Activated naive CD4-positive, alpha-beta T cell treated with anti-CD3 and anti-CD28 coated beads, Interleukin-2, amount 50 U/mL, for 24 hours (primary cell): ENCODE measurements at regions not wholly inside any gene's neighbourhood (a gene's known extent, or its start where the extent isn't known, plus 50 kb on each side); places are given as distances from the start of the nearest gene placed in this dataset.
"Not testable (repeated sequence)": the region's sequence is repeated elsewhere in the genome, so short reads cannot be mapped to it uniquely, and the experiment has no call there.

ENCODE experiments used
- H3K27ac Mint-ChIP-seq: one replicate; pipeline ENCODE4 v1.8.0; 2021; ENCODE audit warnings: mild to moderate bottlenecking, mixed read lengths
- H3K27me3 Mint-ChIP-seq: one replicate; pipeline ENCODE4 v1.8.0; 2021; ENCODE audit warnings: mixed read lengths
- H3K36me3 Mint-ChIP-seq: one replicate; pipeline ENCODE4 v1.8.0; 2021; ENCODE audit warnings: mixed read lengths
- H3K4me1 Mint-ChIP-seq: one replicate; pipeline ENCODE4 v1.8.0; 2021; ENCODE audit warnings: mixed read lengths
- H3K4me3 Mint-ChIP-seq: one replicate; pipeline ENCODE4 v1.8.0; 2021; ENCODE audit warnings: mild to moderate bottlenecking, mixed read lengths
- H3K9me3 Mint-ChIP-seq: one replicate; pipeline ENCODE4 v1.8.0; 2021; ENCODE audit warnings: mixed read lengths

DNA sequence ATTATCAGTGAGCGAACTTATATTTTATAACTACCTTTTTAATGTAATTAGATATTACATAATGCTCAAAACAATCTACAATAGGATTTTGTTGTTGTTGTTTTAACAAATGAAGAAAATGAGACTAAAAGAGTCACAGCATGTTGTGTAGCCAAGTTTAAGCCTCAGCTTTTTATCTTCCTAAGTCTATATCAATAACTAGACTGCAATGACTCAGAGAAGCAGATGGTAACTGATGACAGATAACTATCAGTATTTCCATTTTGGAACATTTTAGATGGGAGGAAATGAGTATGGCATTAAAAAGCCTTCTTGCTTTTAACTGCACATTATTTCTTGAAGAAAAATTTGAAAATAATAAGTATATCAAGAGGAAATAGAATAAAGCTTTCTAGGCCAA lies 825.2 kb downstream of the SLITRK1 start:
- no peaks in the 10 kb centered on the region for H3K27me3 Mint-ChIP-seq

DNA sequence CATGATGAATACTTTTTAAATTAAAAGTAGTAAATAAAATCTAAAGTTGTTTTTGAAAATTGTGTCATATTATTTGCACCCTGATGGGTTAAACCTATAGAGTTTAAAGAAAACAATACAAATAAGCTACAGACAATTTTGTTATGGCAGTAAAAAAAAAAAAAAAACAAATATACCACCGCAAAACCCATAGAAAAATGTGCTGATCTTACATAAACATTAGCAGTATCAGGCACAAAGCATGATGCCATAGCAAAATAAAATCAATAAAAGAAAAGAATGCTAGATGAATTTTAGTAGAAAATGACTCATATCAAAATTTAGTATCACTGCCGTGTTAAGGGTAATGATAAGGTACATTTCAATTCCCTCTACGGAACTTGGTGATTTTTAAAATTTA lies 826.0 kb downstream of the SLITRK1 start:
- Mint-ChIP-seq H3K4me1 (no peaks in the 10 kb centered on the region), H3K4me3 (no peak overlapping the region), H3K36me3 (no peaks in the 10 kb centered on the region), H3K27ac (no peak overlapping the region), H3K27me3 (no peaks in the 10 kb centered on the region), H3K9me3 (peaks cover 5% of the 10 kb centered on the region)

More for the DNA sequence above, 825.2 kb downstream of the SLITRK1 start:
- Mint-ChIP-seq H3K27ac (no peak overlapping the region), H3K9me3 (peaks cover 5% of the 10 kb centered on the region), H3K4me3 (no peak overlapping the region), H3K36me3 (no peaks in the 10 kb centered on the region), H3K4me1 (no peaks in the 10 kb centered on the region)

DNA sequence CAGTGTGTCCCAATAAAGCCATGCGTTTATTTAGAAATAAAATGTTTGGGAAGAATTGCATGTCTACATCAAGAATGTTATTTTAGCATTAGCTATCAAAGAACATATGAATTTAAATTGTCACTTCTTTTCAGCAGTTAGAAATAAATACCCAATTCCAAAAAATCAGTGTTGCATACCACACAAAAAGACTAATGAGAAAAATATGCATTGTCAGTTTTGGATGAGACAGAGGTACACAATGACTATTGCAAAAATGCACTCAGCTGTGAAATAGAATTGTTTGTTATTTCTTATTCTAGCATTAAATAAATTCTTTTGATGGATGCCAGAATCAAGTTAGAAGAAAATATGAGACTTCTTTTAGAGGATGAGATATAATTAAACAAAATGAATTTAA lies 833.9 kb downstream of the SLITRK1 start:
- Mint-ChIP-seq H3K27ac (no peak overlapping the region), H3K9me3 (no peaks in the 10 kb centered on the region), H3K4me1 (no peaks in the 10 kb centered on the region), H3K27me3 (no peaks in the 10 kb centered on the region), H3K36me3 (no peaks in the 10 kb centered on the region), H3K4me3 (no peak overlapping the region)

DNA sequence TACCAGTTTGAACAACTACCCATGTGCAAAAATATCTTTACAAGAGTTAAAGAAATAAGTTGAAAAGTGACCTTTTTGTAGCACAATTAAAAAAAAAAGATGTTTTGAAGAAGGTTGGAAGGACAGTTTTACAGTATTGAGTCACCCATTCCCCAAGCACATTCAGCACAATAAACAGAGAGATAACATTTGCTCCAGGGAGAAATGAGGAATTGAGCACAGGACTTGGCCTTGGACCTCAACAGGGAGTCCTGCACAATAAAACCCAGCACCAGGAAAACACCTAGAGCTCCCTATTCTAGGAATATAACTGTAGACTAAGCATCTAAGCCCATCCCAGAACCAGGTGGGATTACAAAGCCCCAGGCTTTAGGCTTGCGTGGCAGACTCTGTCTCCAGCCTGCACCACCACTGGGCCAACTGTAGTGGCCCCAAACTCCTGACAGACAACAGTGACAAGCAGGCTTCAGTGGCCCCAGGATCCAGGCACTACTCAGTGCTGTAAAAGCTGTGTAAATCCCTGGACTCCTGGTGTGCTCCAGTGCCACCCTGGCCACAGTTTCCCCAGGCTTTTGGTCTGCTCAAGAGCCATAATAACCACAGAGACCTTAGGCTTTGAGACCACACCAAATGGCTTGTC lies 857.2 kb downstream of the SLITRK1 start:
- no peak overlapping the region for H3K27ac Mint-ChIP-seq
- H3K4me3 Mint-ChIP-seq = no peak overlapping the region
- peaks cover 23% of the 10 kb centered on the region for H3K9me3 Mint-ChIP-seq
- H3K4me1 Mint-ChIP-seq = no peaks in the 10 kb centered on the region
- H3K36me3 Mint-ChIP-seq = no peaks in the 10 kb centered on the region
- no peaks in the 10 kb centered on the region for H3K27me3 Mint-ChIP-seq

DNA sequence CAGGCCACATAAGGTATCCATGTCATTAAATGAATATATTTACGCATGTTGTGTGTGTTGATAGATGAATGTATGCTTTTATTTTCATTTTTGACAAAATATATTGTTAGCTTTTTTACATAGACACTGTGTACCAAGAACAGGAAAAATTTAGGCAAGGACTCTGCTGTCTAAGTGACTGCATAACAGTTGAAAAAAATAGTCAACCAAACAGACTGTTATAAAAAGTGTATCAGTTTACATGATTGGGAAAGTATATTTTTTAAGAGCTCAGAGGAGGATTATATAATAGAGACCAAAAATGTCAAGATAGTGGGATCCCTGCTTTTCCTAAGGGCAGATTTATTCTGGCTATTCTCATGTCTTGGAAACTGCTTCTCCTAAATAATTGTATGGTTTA lies 858.0 kb downstream of the SLITRK1 start:
- H3K27me3 Mint-ChIP-seq = no peaks in the 10 kb centered on the region
- no peaks in the 10 kb centered on the region for H3K36me3 Mint-ChIP-seq
- peaks cover 28% of the 10 kb centered on the region for H3K9me3 Mint-ChIP-seq
- H3K4me1 Mint-ChIP-seq = no peaks in the 10 kb centered on the region
- no peak overlapping the region for H3K27ac Mint-ChIP-seq
- H3K4me3 Mint-ChIP-seq = no peak overlapping the region

DNA sequence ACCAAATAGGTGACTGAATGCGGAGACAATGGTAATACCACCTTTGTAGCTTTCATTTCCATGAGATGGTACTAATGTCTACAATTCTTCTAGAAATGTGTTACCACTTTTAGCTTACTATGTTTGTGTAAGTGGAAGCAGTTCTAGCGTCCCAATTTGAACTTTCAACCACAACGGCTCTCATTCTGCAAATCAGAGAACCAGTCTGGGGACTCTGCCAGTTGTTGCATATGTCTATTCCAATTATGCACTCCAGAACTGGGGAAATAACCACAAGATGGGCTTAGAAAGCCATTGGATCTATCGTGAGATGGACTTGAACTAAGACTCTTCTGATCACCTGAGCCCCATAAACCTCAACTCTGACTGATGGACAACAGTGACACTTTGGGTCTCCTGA lies 862.3 kb downstream of the SLITRK1 start:
- Mint-ChIP-seq H3K27me3 (no peaks in the 10 kb centered on the region), H3K9me3 (peaks cover 16% of the 10 kb centered on the region), H3K4me3 (no peak overlapping the region), H3K27ac (no peak overlapping the region), H3K36me3 (peaks cover 2% of the 10 kb centered on the region), H3K4me1 (no peaks in the 10 kb centered on the region)

DNA sequence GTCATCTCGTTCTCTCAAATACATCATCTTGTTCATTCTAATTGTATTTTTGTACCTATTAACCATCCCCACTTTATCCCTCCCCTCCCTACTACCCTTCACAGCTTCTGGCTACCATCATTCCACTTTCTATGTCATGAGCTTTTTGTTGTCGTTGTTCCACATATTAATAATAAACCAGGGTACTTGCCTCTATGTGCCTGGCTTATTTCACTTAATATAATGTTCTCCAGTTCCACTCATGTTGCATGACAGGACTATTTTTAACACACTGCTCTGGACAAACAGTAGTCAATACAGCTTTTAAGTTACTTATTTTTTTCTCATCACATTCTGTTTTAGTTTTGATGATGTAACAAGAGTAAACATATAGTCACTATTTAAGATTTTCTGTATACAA lies 872.3 kb downstream of the SLITRK1 start:
- H3K27ac Mint-ChIP-seq = peak overlapping the region; percentile 51
- peaks cover 7% of the 10 kb centered on the region for H3K9me3 Mint-ChIP-seq
- H3K36me3 Mint-ChIP-seq = no peaks in the 10 kb centered on the region
- H3K4me3 Mint-ChIP-seq = no peak overlapping the region
- no peaks in the 10 kb centered on the region for H3K4me1 Mint-ChIP-seq
- no peaks in the 10 kb centered on the region for H3K27me3 Mint-ChIP-seq

DNA sequence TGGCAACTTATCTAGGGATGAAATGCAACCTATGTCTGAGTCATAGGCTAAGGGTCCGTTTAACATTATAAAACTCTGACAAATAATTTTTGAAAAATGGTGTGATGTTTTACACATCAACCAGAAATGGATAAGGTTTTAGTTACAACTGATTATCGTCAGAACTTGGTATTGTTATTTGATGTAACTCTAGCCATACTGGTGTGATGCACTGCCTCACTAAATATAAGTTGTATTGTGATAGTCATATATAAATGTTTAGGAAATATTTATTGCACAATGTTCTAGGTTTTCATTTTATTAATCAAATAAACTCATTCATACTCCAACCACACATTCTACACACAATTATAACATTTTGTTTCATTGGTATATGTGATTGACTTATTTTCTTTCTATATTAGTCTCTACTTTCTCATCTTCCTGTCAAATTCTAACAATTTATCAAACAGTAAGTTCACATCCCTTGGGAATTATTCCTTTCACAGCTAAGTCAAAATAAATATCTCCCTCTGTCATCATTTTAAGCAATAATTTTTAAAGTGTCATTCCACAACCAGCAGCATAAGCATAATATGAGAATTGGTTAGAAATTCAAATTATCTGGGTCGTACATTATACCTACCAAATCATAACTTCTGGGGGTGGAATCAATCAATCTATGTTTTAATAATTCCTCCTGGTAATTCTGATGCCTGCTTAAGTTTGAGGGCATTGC lies 873.9 kb downstream of the SLITRK1 start:
- no peak overlapping the region for H3K4me3 Mint-ChIP-seq
- H3K9me3 Mint-ChIP-seq = peaks cover 7% of the 10 kb centered on the region
- H3K36me3 Mint-ChIP-seq = no peaks in the 10 kb centered on the region
- no peaks in the 10 kb centered on the region for H3K27me3 Mint-ChIP-seq
- no peak overlapping the region for H3K27ac Mint-ChIP-seq
- H3K4me1 Mint-ChIP-seq = no peaks in the 10 kb centered on the region

DNA sequence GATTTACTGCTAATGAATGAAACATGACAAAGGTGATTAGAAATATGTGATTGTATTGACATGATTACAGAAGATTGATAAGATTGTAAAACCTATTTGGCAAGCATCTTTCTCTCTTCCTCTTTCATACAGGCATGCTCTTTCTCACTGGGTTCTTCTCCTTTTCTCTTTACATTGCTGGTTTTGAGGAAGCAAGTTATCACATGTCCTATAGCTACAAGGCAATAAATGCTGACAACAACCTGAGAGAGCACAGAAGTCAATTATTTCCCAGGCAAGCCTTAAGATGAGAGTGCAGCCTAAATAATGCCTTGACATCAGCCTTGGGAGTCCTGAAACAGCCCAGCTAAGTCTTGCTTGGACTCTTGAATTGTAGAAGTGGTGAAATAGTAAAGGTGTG lies 875.0 kb downstream of the SLITRK1 start:
- H3K27ac Mint-ChIP-seq = no peak overlapping the region
- H3K27me3 Mint-ChIP-seq = no peaks in the 10 kb centered on the region
- H3K4me3 Mint-ChIP-seq = no peak overlapping the region
- peaks cover 7% of the 10 kb centered on the region for H3K9me3 Mint-ChIP-seq
- no peaks in the 10 kb centered on the region for H3K4me1 Mint-ChIP-seq
- no peaks in the 10 kb centered on the region for H3K36me3 Mint-ChIP-seq

DNA sequence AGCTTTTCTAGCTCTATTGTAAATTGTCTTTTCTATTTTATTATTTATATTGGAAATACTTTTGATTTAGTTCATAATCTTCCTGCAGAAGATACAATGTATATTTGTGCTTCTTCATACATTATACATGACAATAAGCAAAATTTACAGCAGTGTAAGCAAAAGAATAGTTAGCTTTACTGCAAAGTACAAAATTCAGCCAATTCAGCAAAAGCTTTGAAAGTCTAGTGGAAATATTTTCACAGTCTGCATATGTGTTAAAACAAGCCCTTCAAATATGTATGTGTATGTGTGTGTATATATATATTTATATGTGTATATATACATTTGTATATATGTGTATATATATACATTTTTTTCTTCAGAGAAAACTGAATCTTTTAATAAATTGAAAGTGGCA lies 879.1 kb downstream of the SLITRK1 start:
- Mint-ChIP-seq H3K4me3 (no peak overlapping the region), H3K9me3 (peaks cover 4% of the 10 kb centered on the region), H3K4me1 (no peaks in the 10 kb centered on the region), H3K27ac (no peak overlapping the region), H3K36me3 (no peaks in the 10 kb centered on the region), H3K27me3 (no peaks in the 10 kb centered on the region)

DNA sequence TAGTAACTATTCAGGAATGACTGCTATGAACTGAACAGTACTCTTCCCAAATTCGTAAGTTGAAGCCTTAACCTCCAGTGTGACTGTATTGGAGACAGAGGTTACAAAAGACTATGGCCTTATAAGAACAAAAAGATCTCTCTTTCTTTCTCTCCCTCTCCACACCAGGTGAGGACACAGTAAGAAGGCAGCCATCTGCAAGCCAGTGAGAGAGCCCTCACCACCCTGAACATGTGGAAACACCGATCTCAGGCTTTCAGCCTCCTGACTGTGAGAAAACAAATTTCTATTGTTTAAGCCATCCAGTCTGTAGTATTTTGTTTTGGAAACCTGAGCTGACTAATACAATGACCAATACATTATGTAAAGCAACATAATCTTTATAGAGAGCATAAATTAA lies 888.9 kb downstream of the SLITRK1 start:
- Mint-ChIP-seq H3K9me3 (peaks cover 7% of the 10 kb centered on the region), H3K4me3 (no peak overlapping the region)

DNA sequence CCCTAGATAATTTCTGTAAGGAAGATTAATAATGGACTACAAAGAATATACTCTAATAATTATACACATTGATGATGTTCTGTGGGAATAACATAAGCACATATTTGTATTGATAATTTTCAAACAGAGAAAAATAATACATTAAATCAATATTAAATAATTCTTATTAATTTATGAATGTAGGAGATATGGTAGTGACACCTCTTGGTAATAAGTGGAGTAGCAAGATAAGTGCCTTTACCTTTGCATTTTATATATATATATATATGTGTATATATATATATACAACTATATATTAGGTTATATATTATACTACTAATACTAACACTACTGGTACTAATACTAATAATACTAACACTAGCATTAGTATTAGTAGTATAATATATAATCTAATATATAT lies 905.8 kb downstream of the SLITRK1 start:
- peaks cover 27% of the 10 kb centered on the region for H3K9me3 Mint-ChIP-seq

More for the DNA sequence above, 888.9 kb downstream of the SLITRK1 start:
- H3K27ac Mint-ChIP-seq = no peak overlapping the region
- no peaks in the 10 kb centered on the region for H3K36me3 Mint-ChIP-seq
- H3K27me3 Mint-ChIP-seq = no peaks in the 10 kb centered on the region
- no peaks in the 10 kb centered on the region for H3K4me1 Mint-ChIP-seq

DNA sequence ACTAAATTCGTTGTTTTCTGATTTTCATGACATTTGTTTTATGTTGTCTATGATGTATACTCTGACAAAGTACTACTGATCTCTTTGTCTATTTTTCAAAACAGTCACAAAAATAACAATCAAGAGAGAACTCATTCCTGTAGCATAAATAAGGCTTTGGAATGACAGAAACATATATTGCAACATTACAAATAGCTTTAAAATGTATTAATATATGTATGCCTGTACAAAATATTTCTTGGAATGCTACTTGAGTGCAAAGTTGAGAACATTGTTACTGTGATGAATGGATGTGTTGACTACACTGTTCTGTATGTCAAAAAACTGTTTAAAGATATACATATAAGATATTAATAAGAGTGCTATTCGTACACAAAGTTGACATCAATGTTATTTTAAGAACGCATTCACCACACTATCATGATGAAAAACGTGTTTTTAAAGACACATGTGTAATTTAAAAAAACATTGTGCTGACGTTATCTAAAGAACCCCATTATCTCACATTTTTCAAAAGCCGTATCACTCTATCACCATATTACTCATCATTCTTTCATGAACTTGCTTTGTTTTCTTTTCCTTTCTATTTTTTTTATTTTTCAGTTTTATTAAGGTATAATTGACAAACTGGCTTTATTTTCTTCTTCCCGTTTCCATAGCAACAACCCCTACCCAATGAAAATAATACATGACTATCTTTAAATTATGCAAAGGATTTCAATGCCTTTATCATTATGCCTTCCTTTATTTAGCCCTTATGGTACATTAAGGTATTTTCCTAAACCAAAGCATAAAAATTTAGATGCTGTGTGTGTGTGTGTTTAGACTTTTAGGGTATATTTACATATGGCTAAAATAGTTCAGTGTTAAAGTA lies 918.8 kb downstream of the SLITRK1 start:
- Mint-ChIP-seq H3K9me3 (peaks cover 11% of the 10 kb centered on the region), H3K4me1 (no peaks in the 10 kb centered on the region), H3K27ac (no peak overlapping the region), H3K36me3 (no peaks in the 10 kb centered on the region), H3K27me3 (no peaks in the 10 kb centered on the region), H3K4me3 (no peak overlapping the region)

More for the DNA sequence above, 905.8 kb downstream of the SLITRK1 start:
- Mint-ChIP-seq H3K4me1 (no peaks in the 10 kb centered on the region), H3K36me3 (no peaks in the 10 kb centered on the region), H3K27ac (no peak overlapping the region), H3K27me3 (no peaks in the 10 kb centered on the region), H3K4me3 (no peak overlapping the region)

DNA sequence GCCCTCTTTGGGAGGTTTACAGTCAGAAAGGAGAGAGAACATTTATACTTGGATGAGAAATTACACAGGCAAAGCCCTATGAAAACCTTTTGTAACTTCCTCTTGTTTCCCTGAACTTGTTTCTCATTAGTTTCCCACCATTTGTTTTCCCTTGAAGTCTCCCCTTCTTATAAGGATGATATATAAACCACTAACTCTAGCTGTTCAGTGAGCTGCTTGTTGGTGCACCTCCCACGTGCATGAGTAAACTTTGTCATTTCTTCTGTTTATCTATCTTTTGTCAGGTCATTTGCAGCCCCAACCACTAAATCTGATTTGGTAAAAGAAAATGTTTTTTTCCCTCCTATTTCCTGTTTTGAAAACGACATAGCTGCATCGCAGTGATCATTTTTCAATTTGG lies 919.9 kb downstream of the SLITRK1 start:
- Mint-ChIP-seq H3K36me3 (no peaks in the 10 kb centered on the region), H3K9me3 (peaks cover 11% of the 10 kb centered on the region), H3K27ac (no peak overlapping the region), H3K4me3 (no peak overlapping the region), H3K27me3 (no peaks in the 10 kb centered on the region), H3K4me1 (no peaks in the 10 kb centered on the region)

DNA sequence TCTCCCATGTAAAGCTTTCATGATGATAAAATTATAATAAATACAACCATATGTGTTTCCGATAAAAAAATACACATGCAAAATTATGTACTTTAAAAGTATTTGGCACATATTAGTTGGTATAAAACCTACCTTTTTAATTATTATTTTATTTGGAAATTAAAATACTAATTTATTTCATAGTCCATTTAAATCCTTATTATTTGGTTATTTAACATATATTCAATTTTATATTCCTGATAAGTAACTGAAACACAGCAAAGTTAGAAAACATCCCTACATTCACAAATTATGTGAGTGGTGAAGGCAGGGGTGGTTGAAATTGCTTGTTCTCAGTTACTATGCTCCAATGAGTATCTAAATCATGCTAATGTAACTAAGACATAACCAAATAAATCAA lies 920.5 kb downstream of the SLITRK1 start:
- no peaks in the 10 kb centered on the region for H3K4me1 Mint-ChIP-seq
- no peaks in the 10 kb centered on the region for H3K27me3 Mint-ChIP-seq
- peaks cover 7% of the 10 kb centered on the region for H3K9me3 Mint-ChIP-seq
- H3K36me3 Mint-ChIP-seq = no peaks in the 10 kb centered on the region
- H3K4me3 Mint-ChIP-seq = no peak overlapping the region
- no peak overlapping the region for H3K27ac Mint-ChIP-seq

DNA sequence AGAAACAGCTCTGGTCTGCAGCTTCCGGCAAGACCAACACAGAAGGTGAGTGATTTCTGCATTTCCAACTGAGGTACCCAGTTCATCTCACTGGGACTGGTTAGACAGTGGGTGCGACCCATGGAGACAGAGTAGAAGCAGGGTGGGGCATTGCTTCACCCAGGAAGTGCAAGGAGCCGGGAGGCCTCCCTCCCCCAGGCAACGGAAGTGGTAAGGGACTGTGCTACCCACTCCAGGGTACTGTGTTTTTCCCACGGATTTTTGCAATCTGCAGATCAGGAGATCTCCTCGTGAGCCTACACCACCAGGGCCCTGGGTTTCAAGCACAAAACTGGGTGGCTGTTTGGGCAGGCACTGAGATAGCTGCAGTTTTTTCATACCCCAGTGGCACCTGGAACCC lies 929.9 kb downstream of the SLITRK1 start:
- not testable (repeated sequence) for H3K27ac Mint-ChIP-seq, H3K4me1 Mint-ChIP-seq, H3K27me3 Mint-ChIP-seq, H3K4me3 Mint-ChIP-seq, H3K36me3 Mint-ChIP-seq, H3K9me3 Mint-ChIP-seq
